ENCODE measurements at regions not wholly inside any gene's neighbourhood (a gene's known extent, or its start where the extent isn't known, plus 50 kb on each side); places are given as distances from the start of the nearest gene placed in this dataset.

DNA sequence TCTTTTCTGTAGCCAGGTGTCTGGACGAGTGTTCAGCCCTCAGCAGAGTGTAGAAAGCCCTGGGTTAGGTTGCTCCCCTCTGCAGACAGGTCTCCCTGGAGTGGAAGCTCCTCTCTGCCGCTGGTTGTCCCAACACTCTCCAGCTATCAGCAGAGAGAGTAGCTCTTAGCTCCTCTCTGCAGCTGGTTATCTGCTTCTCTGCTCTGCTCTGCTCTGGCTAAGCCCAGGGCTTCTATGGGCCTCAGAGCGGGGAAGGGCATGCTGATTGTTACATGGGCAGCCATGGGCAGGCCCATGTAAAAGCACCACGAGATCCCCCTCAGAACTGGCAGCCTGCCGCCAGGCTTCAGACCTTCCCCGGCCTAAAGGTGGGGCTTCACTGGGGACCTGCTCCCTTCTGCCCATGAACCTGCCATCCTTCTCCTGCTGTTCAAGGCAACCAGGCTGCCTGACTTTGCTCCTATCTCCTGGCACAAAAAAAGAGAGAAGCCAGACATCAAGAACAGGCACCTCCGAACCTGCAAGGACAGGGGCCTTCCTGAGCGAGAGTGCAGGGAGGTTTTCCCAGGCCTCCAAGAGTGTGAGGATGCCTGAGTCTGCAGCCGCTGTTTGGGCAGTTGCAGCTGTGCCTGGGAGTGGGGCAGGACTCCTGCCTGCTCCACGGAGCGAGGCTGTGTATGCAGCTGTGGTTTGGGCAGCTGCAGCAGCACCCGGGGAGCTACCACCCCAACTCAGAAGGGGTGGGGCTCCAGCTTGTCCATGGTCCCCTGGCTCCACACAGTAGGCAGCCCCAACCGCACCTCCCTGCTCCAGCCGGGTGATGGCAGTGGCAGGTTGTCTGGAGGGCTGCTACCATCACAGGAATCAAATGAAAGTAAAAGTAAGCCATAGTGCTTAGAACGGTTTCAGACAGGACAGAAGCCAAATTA, 973.7 kb downstream of the LTN1 start (continued):
- TF ChIP-seq, protein P1, sequence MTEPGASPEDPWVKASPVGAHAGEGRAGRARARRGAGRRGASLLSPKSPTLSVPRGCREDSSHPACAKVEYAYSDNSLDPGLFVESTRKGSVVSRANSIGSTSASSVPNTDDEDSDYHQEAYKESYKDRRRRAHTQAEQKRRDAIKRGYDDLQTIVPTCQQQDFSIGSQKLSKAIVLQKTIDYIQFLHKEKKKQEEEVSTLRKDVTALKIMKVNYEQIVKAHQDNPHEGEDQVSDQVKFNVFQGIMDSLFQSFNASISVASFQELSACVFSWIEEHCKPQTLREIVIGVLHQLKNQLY (CRISPR knock-in tag; conservative IDR thresholded peaks at IDR 0.05): no peak
- TF ChIP-seq ZSCAN29 (IDR thresholded peaks at IDR 0.05): no peak
- TF ChIP-seq ZNF143 (CRISPR knock-in tag; IDR thresholded peaks at IDR 0.05): no peak
- TF ChIP-seq, protein P2, sequence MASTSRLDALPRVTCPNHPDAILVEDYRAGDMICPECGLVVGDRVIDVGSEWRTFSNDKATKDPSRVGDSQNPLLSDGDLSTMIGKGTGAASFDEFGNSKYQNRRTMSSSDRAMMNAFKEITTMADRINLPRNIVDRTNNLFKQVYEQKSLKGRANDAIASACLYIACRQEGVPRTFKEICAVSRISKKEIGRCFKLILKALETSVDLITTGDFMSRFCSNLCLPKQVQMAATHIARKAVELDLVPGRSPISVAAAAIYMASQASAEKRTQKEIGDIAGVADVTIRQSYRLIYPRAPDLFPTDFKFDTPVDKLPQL (IDR thresholded peaks at IDR 0.05; ENCODE audit: extremely low read depth, insufficient read length): no peak
- TF ChIP-seq TRIM28 (IDR thresholded peaks at IDR 0.05): no peak

DNA sequence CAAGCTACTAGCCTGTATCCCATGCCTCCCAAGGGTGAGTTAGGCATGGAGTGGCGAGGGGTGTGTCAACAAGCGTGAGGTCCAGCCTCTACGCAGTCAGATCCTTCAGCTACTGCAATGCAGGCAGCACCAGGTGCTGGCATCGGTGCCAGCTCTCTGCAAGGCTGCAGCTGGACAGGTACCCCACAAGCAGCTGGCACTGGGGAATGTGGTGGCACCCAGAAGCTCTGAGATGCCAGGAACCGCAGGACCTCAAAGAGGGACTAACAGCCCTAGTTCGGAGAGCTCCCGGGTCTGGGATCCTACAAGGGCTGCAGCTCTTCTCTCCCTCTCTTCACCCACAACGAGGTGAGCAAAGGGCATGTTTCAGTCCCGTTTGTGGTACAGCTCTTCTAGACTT, 974.5 kb downstream of the LTN1 start:
- H2AFZ ChIP-seq (ENCODE audit: low read depth, low read length): no peak overlapping the region
- no peak overlapping the region for H3K9ac ChIP-seq (ENCODE audit: insufficient read depth in 1 of 2, low read depth in 2 of 2, low read length in 2 of 2)
- in situ Hi-C loops (cut with MboI): no loop called here
- POLR2A ChIA-PET: interaction anchor here (0.6 kb wide), 1 partner anchor 876 kb away, joined by 4 read pairs; no protein-coding TSS in a partner anchor
- H3K9me1 ChIP-seq (ENCODE audit: control insufficient read depth, insufficient read depth, low read length): no peaks in the 10 kb centered on the region
- H3K27me3 ChIP-seq (ENCODE audit: control insufficient read depth in 2 of 2, insufficient read depth in 2 of 2, low read length in 2 of 2): no peaks in the 10 kb centered on the region
- H3K36me3 ChIP-seq (ENCODE audit: control insufficient read depth, insufficient read depth, low read length): no peaks in the 10 kb centered on the region
- ATAC-seq: no peak
- no peak for FAIRE-seq
- intact Hi-C loops (cut with micrococcal nuclease): no loop called here
- WGBS (ENCODE audit: insufficient coverage, low coverage, missing lambda C conversion rate): 0% methylated on average over 9 of the region's 9 CpGs
- H3K27ac ChIP-seq (ENCODE audit: extremely low read depth, low read depth, low read length): no peak overlapping the region
- CTCF ChIA-PET (ENCODE audit: low intra/inter-chr PET ratio): interaction anchor here (0.5 kb wide), 1 partner anchor 31 kb away, joined by 3 read pairs; no protein-coding TSS in a partner anchor
- no peaks in the 10 kb centered on the region for H3K79me2 ChIP-seq (ENCODE audit: control insufficient read depth, insufficient read depth, low read length)
- H3K9me3 ChIP-seq (replicated peaks; ENCODE audit: control insufficient read depth, insufficient read depth, low read depth, low read length): no peaks in the 10 kb centered on the region
- H3K4me2 ChIP-seq (ENCODE audit: insufficient read depth, low read length): no peak overlapping the region
- no peaks in the 10 kb centered on the region for H3K4me1 ChIP-seq (replicated peaks in 1 of 2; ENCODE audit: control insufficient read depth in 2 of 2, insufficient read depth in 2 of 2, low read length in 2 of 2)
- H4K20me1 ChIP-seq (replicated peaks; ENCODE audit: control insufficient read depth, insufficient read depth, low read length): no peaks in the 10 kb centered on the region
- H3K4me3 ChIP-seq: no peak overlapping the region
- BruUV-seq (replicated peaks): no TSS peak
- DNase-seq (ENCODE audit: extremely low read depth in 1 of 4, low spot score in 3 of 4): no peak
- TF ChIP-seq ZKSCAN8 (CRISPR knock-in tag; IDR thresholded peaks at IDR 0.05) (no peak), HDGF (IDR thresholded peaks at IDR 0.05) (no peak), HDAC1 (IDR thresholded peaks at IDR 0.05) (no peak), MTF1 (CRISPR knock-in tag; IDR thresholded peaks at IDR 0.05; ENCODE audit: borderline replicate concordance) (no peak), ZNF79 (CRISPR knock-in tag; IDR thresholded peaks at IDR 0.05; ENCODE audit: low read depth) (no peak), RBM22 (IDR thresholded peaks at IDR 0.05; ENCODE audit: low read depth, low read length, poor library complexity, severe bottlenecking) (no peak), SRF (CRISPR knock-in tag; IDR thresholded peaks at IDR 0.05) (no peak), CREBBP (IDR thresholded peaks at IDR 0.05; ENCODE audit: low read depth, low read length) (no peak), ZNF696 (CRISPR knock-in tag; conservative IDR thresholded peaks at IDR 0.05) (no peak), TAL1 (IDR thresholded peaks at IDR 0.05) (no peak)
- TF ChIP-seq, protein P3, sequence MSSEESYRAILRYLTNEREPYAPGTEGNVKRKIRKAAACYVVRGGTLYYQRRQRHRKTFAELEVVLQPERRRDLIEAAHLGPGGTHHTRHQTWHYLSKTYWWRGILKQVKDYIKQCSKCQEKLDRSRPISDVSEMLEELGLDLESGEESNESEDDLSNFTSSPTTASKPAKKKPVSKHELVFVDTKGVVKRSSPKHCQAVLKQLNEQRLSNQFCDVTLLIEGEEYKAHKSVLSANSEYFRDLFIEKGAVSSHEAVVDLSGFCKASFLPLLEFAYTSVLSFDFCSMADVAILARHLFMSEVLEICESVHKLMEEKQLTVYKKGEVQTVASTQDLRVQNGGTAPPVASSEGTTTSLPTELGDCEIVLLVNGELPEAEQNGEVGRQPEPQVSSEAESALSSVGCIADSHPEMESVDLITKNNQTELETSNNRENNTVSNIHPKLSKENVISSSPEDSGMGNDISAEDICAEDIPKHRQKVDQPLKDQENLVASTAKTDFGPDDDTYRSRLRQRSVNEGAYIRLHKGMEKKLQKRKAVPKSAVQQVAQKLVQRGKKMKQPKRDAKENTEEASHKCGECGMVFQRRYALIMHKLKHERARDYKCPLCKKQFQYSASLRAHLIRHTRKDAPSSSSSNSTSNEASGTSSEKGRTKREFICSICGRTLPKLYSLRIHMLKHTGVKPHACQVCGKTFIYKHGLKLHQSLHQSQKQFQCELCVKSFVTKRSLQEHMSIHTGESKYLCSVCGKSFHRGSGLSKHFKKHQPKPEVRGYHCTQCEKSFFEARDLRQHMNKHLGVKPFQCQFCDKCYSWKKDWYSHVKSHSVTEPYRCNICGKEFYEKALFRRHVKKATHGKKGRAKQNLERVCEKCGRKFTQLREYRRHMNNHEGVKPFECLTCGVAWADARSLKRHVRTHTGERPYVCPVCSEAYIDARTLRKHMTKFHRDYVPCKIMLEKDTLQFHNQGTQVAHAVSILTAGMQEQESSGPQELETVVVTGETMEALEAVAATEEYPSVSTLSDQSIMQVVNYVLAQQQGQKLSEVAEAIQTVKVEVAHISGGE (CRISPR knock-in tag; IDR thresholded peaks at IDR 0.05): no peak
